ENCODE measurements at regions not wholly inside any gene's neighbourhood (a gene's known extent, or its start where the extent isn't known, plus 50 kb on each side); places are given as distances from the start of the nearest gene placed in this dataset.

- no peak overlapping the region for H3K4ac ChIP-seq (ENCODE audit: low read length)
- no peaks in the 10 kb centered on the region for H3K4me1 ChIP-seq (ENCODE audit: control insufficient read depth in 2 of 2, insufficient read depth in 1 of 2, low read depth in 1 of 2, low read length in 2 of 2)
- H2BK15ac ChIP-seq (ENCODE audit: low read length), result no peak overlapping the region
- H3K23ac ChIP-seq (ENCODE audit: low read depth, low read length, poor library complexity), result no peak overlapping the region
- H3K4me2 ChIP-seq (ENCODE audit: insufficient read depth, low read length, poor library complexity, severe bottlenecking), result no peak overlapping the region
- H2BK120ac ChIP-seq (ENCODE audit: low read depth, low read length), result no peak overlapping the region
- no peak overlapping the region for H3K4me3 ChIP-seq (ENCODE audit: low read length in 2 of 2)
- no peak overlapping the region for H3K9ac ChIP-seq (ENCODE audit: low read depth, low read length, poor library complexity)
- no peak overlapping the region for H4K91ac ChIP-seq (ENCODE audit: low read depth, low read length, poor library complexity)
- no peak overlapping the region for H2BK5ac ChIP-seq (ENCODE audit: low read length)
- no peak overlapping the region for H4K8ac ChIP-seq (ENCODE audit: low read depth, low read length)
- no peak overlapping the region for H3K18ac ChIP-seq (ENCODE audit: low read length)
- H3K36me3 ChIP-seq (replicated peaks in 1 of 2; ENCODE audit: control insufficient read depth in 2 of 2, insufficient read depth in 2 of 2, low read length in 2 of 2), result no peaks in the 10 kb centered on the region
- no peaks in the 10 kb centered on the region for H3K27me3 ChIP-seq (ENCODE audit: control insufficient read depth in 3 of 3, insufficient read depth in 3 of 3, low read depth in 1 of 3, low read length in 3 of 3)
- H2AFZ ChIP-seq (ENCODE audit: low read length), result no peak overlapping the region
- H3K14ac ChIP-seq (ENCODE audit: low read length), result no peak overlapping the region
- H3K9me3 ChIP-seq (replicated peaks in 1 of 2; ENCODE audit: control insufficient read depth in 2 of 2, insufficient read depth in 1 of 2, low read depth in 1 of 2, low read length in 2 of 2), result no peaks in the 10 kb centered on the region
- DNase-seq (ENCODE audit: low spot score), result no peak
- no peak overlapping the region for H2BK12ac ChIP-seq (ENCODE audit: low read length)
- no peak overlapping the region for H2AK5ac ChIP-seq (ENCODE audit: low read depth, low read length)
- no peak overlapping the region for H3K27ac ChIP-seq (replicated peaks; ENCODE audit: low read length)
- H3K79me1 ChIP-seq (ENCODE audit: low read depth, low read length), result no peaks in the 10 kb centered on the region
- WGBS, 2 donors (ENCODE audit: extremely low coverage in 2 of 2, insufficient read length in 2 of 2, insufficient replicate concordance in 1 of 2), result no CpG with 5 or more reads among the region's 3 CpGs
Observed at GRCh38 chr5:101539315-101539714, 636.2 kb upstream of the ST8SIA4 start.

GRCh38 chr5:101535626-101536025, 632.5 kb upstream of the ST8SIA4 start:
- H2BK120ac ChIP-seq (ENCODE audit: low read depth, low read length), result no peak overlapping the region
- H3K27me3 ChIP-seq (ENCODE audit: control insufficient read depth in 3 of 3, insufficient read depth in 3 of 3, low read depth in 1 of 3, low read length in 3 of 3), result no peaks in the 10 kb centered on the region
- no peak overlapping the region for H3K23ac ChIP-seq (ENCODE audit: low read depth, low read length, poor library complexity)
- no peak overlapping the region for H2AK5ac ChIP-seq (ENCODE audit: low read depth, low read length)
- H3K4me1 ChIP-seq (ENCODE audit: control insufficient read depth in 2 of 2, insufficient read depth in 1 of 2, low read depth in 1 of 2, low read length in 2 of 2), result no peaks in the 10 kb centered on the region
- no peak overlapping the region for H3K14ac ChIP-seq (ENCODE audit: low read length)
- H2AFZ ChIP-seq (ENCODE audit: low read length), result no peak overlapping the region
- H3K27ac ChIP-seq (replicated peaks; ENCODE audit: low read length), result no peak overlapping the region
- H2BK5ac ChIP-seq (ENCODE audit: low read length), result no peak overlapping the region
- DNase-seq (ENCODE audit: low spot score), result no peak
- no peak overlapping the region for H3K18ac ChIP-seq (ENCODE audit: low read length)
- no peaks in the 10 kb centered on the region for H3K9me3 ChIP-seq (replicated peaks in 1 of 2; ENCODE audit: control insufficient read depth in 2 of 2, insufficient read depth in 1 of 2, low read depth in 1 of 2, low read length in 2 of 2)
- no peak overlapping the region for H3K4me3 ChIP-seq (ENCODE audit: low read length in 2 of 2)
- H3K9ac ChIP-seq (ENCODE audit: low read depth, low read length, poor library complexity), result no peak overlapping the region
- no peaks in the 10 kb centered on the region for H3K79me1 ChIP-seq (ENCODE audit: low read depth, low read length)
- H3K36me3 ChIP-seq (replicated peaks in 1 of 2; ENCODE audit: control insufficient read depth in 2 of 2, insufficient read depth in 2 of 2, low read length in 2 of 2), result no peaks in the 10 kb centered on the region
- WGBS, 2 donors (ENCODE audit: extremely low coverage in 2 of 2, insufficient read length in 2 of 2, insufficient replicate concordance in 1 of 2), result no CpG with 5 or more reads among the region's 1 CpG
- no peak overlapping the region for H3K4ac ChIP-seq (ENCODE audit: low read length)
- no peak overlapping the region for H2BK15ac ChIP-seq (ENCODE audit: low read length)
- no peak overlapping the region for H3K4me2 ChIP-seq (ENCODE audit: insufficient read depth, low read length, poor library complexity, severe bottlenecking)
- no peak overlapping the region for H4K91ac ChIP-seq (ENCODE audit: low read depth, low read length, poor library complexity)
- no peak overlapping the region for H2BK12ac ChIP-seq (ENCODE audit: low read length)
- H4K8ac ChIP-seq (ENCODE audit: low read depth, low read length), result no peak overlapping the region

DNA sequence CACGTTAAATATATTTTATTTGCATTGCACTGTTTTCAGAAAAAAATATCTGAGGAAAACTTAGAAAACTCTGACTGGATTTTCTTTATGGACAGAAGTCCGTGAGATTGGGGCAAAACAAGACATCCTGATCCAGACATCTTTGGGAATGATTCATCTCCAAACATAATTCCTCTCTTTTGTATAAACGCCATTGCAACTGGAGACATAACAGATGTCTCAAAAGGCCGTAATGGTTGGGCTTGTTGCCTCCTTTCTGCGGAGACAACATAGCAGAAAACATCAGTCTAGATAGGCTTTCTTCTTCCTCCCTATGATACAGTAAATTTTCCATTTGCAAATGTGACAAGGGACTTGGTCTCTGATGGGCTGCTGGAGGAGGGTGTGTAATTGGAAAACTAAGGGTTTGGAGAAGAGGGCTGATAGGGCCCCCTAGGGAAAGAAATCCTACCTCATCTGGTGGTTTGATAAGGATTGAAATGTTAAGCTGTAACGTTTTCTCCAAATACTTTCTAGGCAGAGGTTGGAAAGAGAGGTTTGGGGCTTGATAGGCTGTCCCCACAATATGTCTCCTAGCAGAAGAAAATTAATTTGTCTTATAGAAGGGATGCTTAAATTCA, 631.5 kb upstream of the ST8SIA4 start:
- Histone ChIP-seq H2BK5ac (ENCODE audit: low read length) (no peak overlapping the region), H4K91ac (ENCODE audit: low read depth, low read length, poor library complexity) (no peak overlapping the region), H2BK15ac (ENCODE audit: low read length) (no peak overlapping the region), H3K27ac (replicated peaks; ENCODE audit: low read length) (no peak overlapping the region), H3K9ac (ENCODE audit: low read depth, low read length, poor library complexity) (no peak overlapping the region), H4K8ac (ENCODE audit: low read depth, low read length) (no peak overlapping the region), H2BK12ac (ENCODE audit: low read length) (no peak overlapping the region), H2AFZ (ENCODE audit: low read length) (peak overlapping the region; percentile 10), H3K18ac (ENCODE audit: low read length) (no peak overlapping the region), H3K14ac (ENCODE audit: low read length) (no peak overlapping the region), H3K23ac (ENCODE audit: low read depth, low read length, poor library complexity) (no peak overlapping the region), H2AK5ac (ENCODE audit: low read depth, low read length) (no peak overlapping the region), H3K4ac (ENCODE audit: low read length) (no peak overlapping the region), H3K27me3 (ENCODE audit: control insufficient read depth in 3 of 3, insufficient read depth in 3 of 3, low read depth in 1 of 3, low read length in 3 of 3) (no peaks in the 10 kb centered on the region), H3K4me2 (ENCODE audit: insufficient read depth, low read length, poor library complexity, severe bottlenecking) (no peak overlapping the region), H3K4me1 (ENCODE audit: control insufficient read depth in 2 of 2, insufficient read depth in 1 of 2, low read depth in 1 of 2, low read length in 2 of 2) (no peaks in the 10 kb centered on the region), H3K79me1 (ENCODE audit: low read depth, low read length) (no peaks in the 10 kb centered on the region), H3K36me3 (replicated peaks in 1 of 2; ENCODE audit: control insufficient read depth in 2 of 2, insufficient read depth in 2 of 2, low read length in 2 of 2) (no peaks in the 10 kb centered on the region), H3K9me3 (replicated peaks in 1 of 2; ENCODE audit: control insufficient read depth in 2 of 2, insufficient read depth in 1 of 2, low read depth in 1 of 2, low read length in 2 of 2) (no peaks in the 10 kb centered on the region), H3K4me3 (ENCODE audit: low read length in 2 of 2) (no peak overlapping the region), H2BK120ac (ENCODE audit: low read depth, low read length) (no peak overlapping the region)
- WGBS, 2 donors (ENCODE audit: extremely low coverage in 2 of 2, insufficient read length in 2 of 2, insufficient replicate concordance in 1 of 2), result no CpG with 5 or more reads among the region's 6 CpGs
- DNase-seq (ENCODE audit: low spot score), result no peak

- no peaks in the 10 kb centered on the region for H3K79me1 ChIP-seq (ENCODE audit: low read depth, low read length)
- no peak overlapping the region for H4K8ac ChIP-seq (ENCODE audit: low read depth, low read length)
- no peak overlapping the region for H2AK5ac ChIP-seq (ENCODE audit: low read depth, low read length)
- no peak overlapping the region for H3K4me3 ChIP-seq (ENCODE audit: low read length in 2 of 2)
- H3K4me1 ChIP-seq (ENCODE audit: control insufficient read depth in 2 of 2, insufficient read depth in 1 of 2, low read depth in 1 of 2, low read length in 2 of 2), result no peaks in the 10 kb centered on the region
- H3K18ac ChIP-seq (ENCODE audit: low read length), result no peak overlapping the region
- H3K27ac ChIP-seq (replicated peaks; ENCODE audit: low read length), result no peak overlapping the region
- no peak overlapping the region for H4K91ac ChIP-seq (ENCODE audit: low read depth, low read length, poor library complexity)
- H3K36me3 ChIP-seq (replicated peaks in 1 of 2; ENCODE audit: control insufficient read depth in 2 of 2, insufficient read depth in 2 of 2, low read length in 2 of 2), result no peaks in the 10 kb centered on the region
- H2AFZ ChIP-seq (ENCODE audit: low read length), result peak overlapping the region; percentile 40
- no peak overlapping the region for H3K14ac ChIP-seq (ENCODE audit: low read length)
- H3K4me2 ChIP-seq (ENCODE audit: insufficient read depth, low read length, poor library complexity, severe bottlenecking), result no peak overlapping the region
- no peak overlapping the region for H3K4ac ChIP-seq (ENCODE audit: low read length)
- no peak overlapping the region for H3K9ac ChIP-seq (ENCODE audit: low read depth, low read length, poor library complexity)
- no peak overlapping the region for H3K23ac ChIP-seq (ENCODE audit: low read depth, low read length, poor library complexity)
- H3K27me3 ChIP-seq (ENCODE audit: control insufficient read depth in 3 of 3, insufficient read depth in 3 of 3, low read depth in 1 of 3, low read length in 3 of 3), result no peaks in the 10 kb centered on the region
- H2BK5ac ChIP-seq (ENCODE audit: low read length), result no peak overlapping the region
- no peak overlapping the region for H2BK15ac ChIP-seq (ENCODE audit: low read length)
- DNase-seq (ENCODE audit: low spot score), result no peak
- no peak overlapping the region for H2BK120ac ChIP-seq (ENCODE audit: low read depth, low read length)
- WGBS, 2 donors (ENCODE audit: extremely low coverage in 2 of 2, insufficient read length in 2 of 2, insufficient replicate concordance in 1 of 2), result no CpG with 5 or more reads among the region's 2 CpGs
- H2BK12ac ChIP-seq (ENCODE audit: low read length), result no peak overlapping the region
- H3K9me3 ChIP-seq (replicated peaks in 1 of 2; ENCODE audit: control insufficient read depth in 2 of 2, insufficient read depth in 1 of 2, low read depth in 1 of 2, low read length in 2 of 2), result no peaks in the 10 kb centered on the region
Observed at GRCh38 chr5:101532430-101532829, 629.3 kb upstream of the ST8SIA4 start.
